RWPE1 (cell line): ENCODE measurements at regions not wholly inside any gene's neighbourhood (a gene's known extent, or its start where the extent isn't known, plus 50 kb on each side); places are given as distances from the start of the nearest gene placed in this dataset.

Experiments
- CTCF ChIA-PET: fragments of 350-600 bp; sonication (Branson Sonifier 250); formaldehyde crosslinking; extraction: SDS; loops from one replicate; lab custom pipeline; 2021; lab: Yijun Ruan, JAX
- POLR2A ChIA-PET: fragments of 400-600 bp; formaldehyde crosslinking; extraction: SDS; loops from one replicate; lab custom pipeline; 2020; ENCODE audit warnings: antibody characterized with exemption; ENCODE audit not compliant: low non-redundant PET; lab: Yijun Ruan, JAX
- DNase-seq: peaks from one replicate; pipeline ENCODE4 v3.0.0; 2012; ENCODE audit warnings: low spot score
- H3K27ac ChIP-seq: fragments of 450-650 bp; 2 replicates; pipeline ENCODE4 v1.5.1; 2017
- TF ChIP-seq, protein P1 (sequence below): fragments of 450-650 bp; conservative IDR thresholded peaks from 2 replicates; pipeline ENCODE4 v1.5.1; 2017; ENCODE audit warnings: low read depth, mild to moderate bottlenecking

DNA sequence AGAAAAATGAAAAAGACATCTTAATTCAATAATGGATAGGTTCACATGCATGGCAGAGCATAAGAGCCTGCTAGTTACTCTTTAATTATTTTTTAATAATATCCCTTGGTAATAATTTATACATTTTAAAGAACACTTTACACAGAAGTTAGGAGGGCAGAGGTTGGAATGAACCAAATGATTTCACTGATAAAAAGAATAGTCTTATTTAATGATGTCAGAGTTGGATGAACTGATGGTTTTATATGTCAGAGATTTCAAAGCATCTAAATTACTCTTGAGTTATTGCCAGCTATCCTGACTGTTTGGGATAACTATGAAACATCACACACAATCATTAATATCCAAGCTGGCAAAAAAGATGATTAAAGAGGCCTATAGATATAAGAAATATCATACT, 244.8 kb downstream of the CSNK1G3 start:
- TF ChIP-seq, protein P1, sequence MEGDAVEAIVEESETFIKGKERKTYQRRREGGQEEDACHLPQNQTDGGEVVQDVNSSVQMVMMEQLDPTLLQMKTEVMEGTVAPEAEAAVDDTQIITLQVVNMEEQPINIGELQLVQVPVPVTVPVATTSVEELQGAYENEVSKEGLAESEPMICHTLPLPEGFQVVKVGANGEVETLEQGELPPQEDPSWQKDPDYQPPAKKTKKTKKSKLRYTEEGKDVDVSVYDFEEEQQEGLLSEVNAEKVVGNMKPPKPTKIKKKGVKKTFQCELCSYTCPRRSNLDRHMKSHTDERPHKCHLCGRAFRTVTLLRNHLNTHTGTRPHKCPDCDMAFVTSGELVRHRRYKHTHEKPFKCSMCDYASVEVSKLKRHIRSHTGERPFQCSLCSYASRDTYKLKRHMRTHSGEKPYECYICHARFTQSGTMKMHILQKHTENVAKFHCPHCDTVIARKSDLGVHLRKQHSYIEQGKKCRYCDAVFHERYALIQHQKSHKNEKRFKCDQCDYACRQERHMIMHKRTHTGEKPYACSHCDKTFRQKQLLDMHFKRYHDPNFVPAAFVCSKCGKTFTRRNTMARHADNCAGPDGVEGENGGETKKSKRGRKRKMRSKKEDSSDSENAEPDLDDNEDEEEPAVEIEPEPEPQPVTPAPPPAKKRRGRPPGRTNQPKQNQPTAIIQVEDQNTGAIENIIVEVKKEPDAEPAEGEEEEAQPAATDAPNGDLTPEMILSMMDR = no peak
- POLR2A ChIA-PET = no interaction called here
- CTCF ChIA-PET = interaction anchor here (0.6 to 0.9 kb wide), 2 partner anchors 95 to 784 kb away, joined by 3 read pairs; no protein-coding TSS in a partner anchor
- H3K27ac ChIP-seq = no peak overlapping the region
- no peak for DNase-seq

DNA sequence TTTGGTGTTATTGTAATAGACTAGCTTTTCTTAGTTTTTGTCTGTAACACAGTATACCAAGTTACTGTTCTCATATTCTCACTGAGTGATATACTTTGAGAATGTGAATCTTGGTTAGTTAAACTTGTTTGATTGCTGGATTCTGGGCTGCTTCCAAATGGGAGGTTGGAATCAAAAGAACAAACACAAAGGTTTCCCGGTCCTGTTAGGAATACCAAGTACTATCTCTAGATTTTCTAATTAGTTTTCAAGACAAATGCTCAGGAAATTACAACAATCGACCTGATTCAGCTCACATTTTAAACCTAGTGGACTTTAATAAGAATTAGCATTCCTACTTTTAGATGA, 244.3 kb downstream of the CSNK1G3 start:
- ChIA-PET POLR2A (no interaction called here), CTCF (interaction anchor here (0.6 to 0.9 kb wide), 2 partner anchors 95 to 1164 kb away, joined by 3 to 4 read pairs; no protein-coding TSS in a partner anchor)
- H3K27ac ChIP-seq = no peak overlapping the region
- TF ChIP-seq, protein P1 = no peak
- DNase-seq = no peak

DNA sequence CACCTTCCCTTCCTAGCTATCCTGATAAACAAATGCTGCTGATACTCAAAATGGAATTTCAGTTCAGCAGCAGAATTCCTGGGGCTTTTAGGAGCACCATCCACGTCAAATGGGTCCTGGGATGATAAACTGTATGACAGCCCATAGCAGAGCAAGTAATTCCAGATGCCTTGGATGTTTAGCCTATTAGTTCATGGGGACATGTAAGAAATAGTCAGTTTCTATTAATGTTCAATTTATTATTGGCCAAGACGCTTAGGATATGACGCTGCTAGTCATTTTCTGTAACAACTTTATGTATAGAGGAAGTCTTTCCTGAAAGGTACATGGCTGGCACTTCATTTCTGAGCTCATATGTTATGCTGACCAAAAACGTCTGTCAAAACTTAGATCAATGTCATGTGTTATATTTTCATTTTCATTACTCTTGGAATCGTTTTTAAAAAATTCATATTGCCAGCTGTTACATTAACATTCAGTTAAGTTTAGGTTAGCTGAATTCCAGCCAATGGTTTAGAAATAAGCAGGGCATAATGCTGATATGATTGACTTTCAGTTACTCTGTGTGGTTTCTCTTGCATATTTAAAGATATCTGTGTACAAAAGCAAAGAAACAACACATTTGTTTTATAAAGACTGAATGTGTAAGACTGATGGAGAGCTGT, 243.8 kb downstream of the CSNK1G3 start:
- TF ChIP-seq, protein P1 = no peak
- ChIA-PET POLR2A (no interaction called here), CTCF (interaction anchor here (0.6 kb wide), 1 partner anchor 1165 kb away, joined by 4 read pairs; no protein-coding TSS in a partner anchor)
- no peak overlapping the region for H3K27ac ChIP-seq
- DNase-seq = no peak

DNA sequence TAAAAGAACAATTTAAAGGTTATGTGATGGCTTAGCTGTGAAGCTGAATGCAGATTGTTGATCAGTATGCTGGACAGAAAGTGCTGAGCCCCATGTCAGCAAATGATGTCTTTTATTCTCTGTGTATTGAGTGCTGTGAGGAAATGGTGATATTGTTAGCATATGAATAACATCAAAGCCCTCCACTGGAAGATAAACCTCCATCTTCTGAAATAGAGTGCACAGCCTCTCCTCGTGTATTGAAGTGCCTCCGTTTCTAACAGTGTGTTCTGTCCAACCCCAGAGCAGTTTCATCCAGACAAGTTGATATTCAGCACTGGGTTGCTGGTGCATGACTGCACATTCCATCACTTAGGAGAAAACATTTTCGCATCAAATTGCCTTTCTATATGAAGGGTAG, 242.9 kb downstream of the CSNK1G3 start:
- no peak for DNase-seq
- ChIA-PET CTCF (no interaction called here), POLR2A (no interaction called here)
- TF ChIP-seq, protein P1 = no peak
- H3K27ac ChIP-seq = no peak overlapping the region

DNA sequence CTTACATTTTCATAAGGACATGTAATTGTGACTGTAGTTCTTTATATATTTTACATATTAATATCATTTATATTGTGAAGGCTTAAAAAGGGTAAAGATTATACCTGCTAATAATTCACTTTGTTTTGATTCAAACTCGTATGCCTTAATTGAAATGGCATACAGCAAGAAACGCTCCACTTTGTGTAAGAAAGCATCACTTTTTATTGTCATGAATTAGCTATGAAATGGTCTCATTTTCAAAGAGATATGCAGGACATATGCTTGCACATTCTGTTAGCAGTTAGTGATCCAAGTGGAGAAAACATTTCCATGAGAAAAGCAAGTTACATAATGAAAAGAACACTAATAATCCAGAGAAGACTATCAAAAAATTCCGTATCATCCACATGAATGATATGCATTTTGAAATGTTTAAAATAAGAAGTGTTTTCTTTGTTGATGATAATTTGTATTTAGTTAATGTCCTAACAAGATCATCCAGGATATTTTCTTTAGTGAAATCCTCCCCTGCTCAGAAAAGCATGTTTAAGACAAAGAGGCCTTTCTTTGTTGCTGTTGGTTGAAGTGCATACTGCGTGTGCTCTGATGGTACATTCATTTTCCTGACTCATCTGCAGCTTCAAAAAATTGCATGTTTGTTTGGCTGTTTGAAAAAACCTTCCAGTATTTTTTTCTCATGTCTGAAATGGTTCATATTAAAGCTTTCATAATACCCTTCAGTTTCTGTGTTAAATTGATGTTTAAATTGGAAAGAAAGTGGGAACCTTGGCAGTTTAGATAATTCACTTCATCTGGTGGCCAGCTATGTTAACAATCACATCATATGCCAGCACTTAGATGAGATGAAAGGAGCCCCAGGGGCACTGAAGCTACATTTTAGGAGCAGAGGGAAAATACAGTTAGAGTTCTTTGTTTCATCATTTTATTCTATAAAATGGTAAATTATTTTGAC, 242.2 kb downstream of the CSNK1G3 start:
- DNase-seq = no peak
- ChIA-PET CTCF (no interaction called here), POLR2A (no interaction called here)
- TF ChIP-seq, protein P1 = no peak
- no peak overlapping the region for H3K27ac ChIP-seq

GRCh38 chr5:123753180-123753936, 241.4 kb downstream of the CSNK1G3 start:
- ChIA-PET CTCF (no interaction called here), POLR2A (no interaction called here)
- TF ChIP-seq, protein P1 = no peak
- H3K27ac ChIP-seq = no peak overlapping the region
- DNase-seq = no peak
